H1 (cell line): ENCODE measurements at regions not wholly inside any gene's neighbourhood (a gene's known extent, or its start where the extent isn't known, plus 50 kb on each side); places are given as distances from the start of the nearest gene placed in this dataset.
"Not testable (repeated sequence)": the region's sequence is repeated elsewhere in the genome, so short reads cannot be mapped to it uniquely, and the experiment has no call there.

Source experiments
- CTCF ChIA-PET: fragments of 300-600 bp; sonication (Branson Sonifier 250); formaldehyde crosslinking; loops from one replicate; lab custom pipeline; 2021; ENCODE audit not compliant: partially characterized antibody; lab: Charles Lee
- POLR2A ChIA-PET: fragments of 300-600 bp; sonication (Branson Sonifier 250); formaldehyde crosslinking; loops from one replicate; lab custom pipeline; 2021; ENCODE audit warnings: inconsistent platforms; ENCODE audit not compliant: partially characterized antibody; lab: Charles Lee
- DNase-seq, 2 experiments: peaks; one replicate each; pipeline versions ENCODE4 v3.0.0 to v3.0.0-alpha.2; 2010 to 2022; ENCODE audit warnings: low spot score in 2 of 2, low read depth in 1 of 2, mixed read lengths in 1 of 2
- FAIRE-seq: peaks from 2 replicates; lab custom pipeline; 2011; peaks lifted over from hg19 to GRCh38; lab: Jason Lieb, UNC
- H2AFZ ChIP-seq: 2 replicates; pipeline ENCODE4 v1.8.1; 2012; ENCODE audit warnings: low read length, inconsistent platforms
- H2AK5ac ChIP-seq: 2 replicates; pipeline ENCODE4 v1.6.1; 2013; ENCODE audit warnings: low read depth, low read length
- H2BK120ac ChIP-seq: replicated peaks from 2 replicates; pipeline ENCODE3; 2013; ENCODE audit warnings: low read depth, low read length, inconsistent platforms
- H2BK12ac ChIP-seq: 2 replicates; pipeline ENCODE4 v1.6.1; 2013; ENCODE audit warnings: low read depth, low read length
- H2BK15ac ChIP-seq: 2 replicates; pipeline ENCODE4 v1.6.1; 2013; ENCODE audit warnings: low read length
- H2BK20ac ChIP-seq: 2 replicates; pipeline ENCODE4 v1.6.1; 2013; ENCODE audit warnings: low read length
- H2BK5ac ChIP-seq: 2 replicates; pipeline ENCODE4 v1.6.1; 2013; ENCODE audit warnings: low read depth, low read length
- H3K14ac ChIP-seq: 2 replicates; pipeline ENCODE4 v1.6.1; 2013; ENCODE audit warnings: inconsistent platforms; ENCODE audit not compliant: insufficient read length
- H3K18ac ChIP-seq: 2 replicates; pipeline ENCODE4 v1.6.1; 2013; ENCODE audit warnings: low read length; ENCODE audit errors: extremely low read depth
- H3K23ac ChIP-seq: 2 replicates; pipeline ENCODE4 v1.6.1; 2013; ENCODE audit warnings: inconsistent platforms; ENCODE audit not compliant: insufficient read length
- H3K23me2 ChIP-seq: 2 replicates; pipeline ENCODE4 v1.6.1; 2013; ENCODE audit warnings: low read depth, low read length
- H3K27ac ChIP-seq: 2 replicates; pipeline ENCODE4 v1.6.1; 2011; ENCODE audit warnings: low read depth, low read length, inconsistent platforms
- H3K27me3 ChIP-seq, 4 experiments: replicated peaks in 1 of 4; 1 replicate in 1 of 4; 2 replicates in 3 of 4; pipeline versions ENCODE4 v1.6.1 to v1.8.1; 2011 to 2013; ENCODE audit warnings: low read length in 3 of 4, mild to moderate bottlenecking in 3 of 4, inconsistent platforms in 2 of 4, mixed read lengths in 2 of 4, moderate library complexity in 1 of 4; ENCODE audit not compliant: control insufficient read depth in 3 of 4, insufficient read depth in 3 of 4; ENCODE audit errors: extremely low read depth in 1 of 4
- H3K36me3 ChIP-seq, 4 experiments: 2 replicates each; pipeline versions ENCODE4 v1.6.1 to v1.8.1; 2011 to 2013; ENCODE audit warnings: mild to moderate bottlenecking in 4 of 4, low read length in 3 of 4, moderate library complexity in 2 of 4, control low read depth in 1 of 4, inconsistent platforms in 1 of 4; ENCODE audit not compliant: insufficient read depth in 4 of 4, control insufficient read depth in 2 of 4
- H3K4ac ChIP-seq: replicated peaks from 2 replicates; pipeline ENCODE3; 2013; ENCODE audit warnings: low read length, low read depth, mixed read lengths, inconsistent platforms; ENCODE audit not compliant: insufficient read length
- H3K4me1 ChIP-seq, 4 experiments: replicated peaks in 1 of 4; 1 replicate in 1 of 4; 2 replicates in 3 of 4; pipeline versions ENCODE4 v1.6.1 to v1.8.1; 2011 to 2013; ENCODE audit warnings: low read length in 3 of 4, inconsistent platforms in 2 of 4, mixed read lengths in 1 of 4; ENCODE audit not compliant: insufficient read depth in 4 of 4, control insufficient read depth in 3 of 4
- H3K4me2 ChIP-seq, 2 experiments: 2 replicates each; pipeline versions ENCODE4 v1.6.1 to v1.8.1; 2011 to 2013; ENCODE audit warnings: low read depth in 2 of 2, low read length in 2 of 2, control low read depth in 1 of 2, inconsistent platforms in 1 of 2, mild to moderate bottlenecking in 1 of 2; ENCODE audit not compliant: insufficient read depth in 1 of 2
- H3K4me3 ChIP-seq, 4 experiments: fragments of 200-600, 300-600 bp in 1 of 4; sonication (generic), shearing (Covaris generic), sonication (Bioruptor Twin) in 1 of 4; 2 replicates each; pipeline versions ENCODE4 v1.5.1 to v1.8.1; 2011 to 2016; ENCODE audit warnings: low read length in 4 of 4, low read depth in 3 of 4, control low read depth in 2 of 4, inconsistent platforms in 2 of 4, mild to moderate bottlenecking in 2 of 4, mixed read lengths in 1 of 4, moderate library complexity in 1 of 4; ENCODE audit not compliant: insufficient read depth in 2 of 4; ENCODE audit errors: extremely low read depth in 1 of 4
- H3K56ac ChIP-seq: replicated peaks from 2 replicates; pipeline ENCODE3; 2013; ENCODE audit warnings: low read depth, mild to moderate bottlenecking, mixed read lengths, low read length, inconsistent platforms; ENCODE audit not compliant: insufficient read length
- H3K79me1 ChIP-seq: 2 replicates; pipeline ENCODE4 v1.6.1; 2013; ENCODE audit warnings: low read depth, low read length, control low read depth
- H3K79me2 ChIP-seq, 2 experiments: 2 replicates each; pipeline versions ENCODE4 v1.6.1 to v1.8.1; 2012 to 2013; ENCODE audit warnings: low read length in 2 of 2, mild to moderate bottlenecking in 2 of 2, inconsistent platforms in 1 of 2; ENCODE audit not compliant: insufficient read depth in 2 of 2, control insufficient read depth in 1 of 2
- H3K9ac ChIP-seq, 4 experiments: replicated peaks in 1 of 4; 1 replicate in 1 of 4; 2 replicates in 3 of 4; pipeline versions ENCODE4 v1.6.1 to v1.8.1; 2011 to 2013; ENCODE audit warnings: low read depth in 3 of 4, low read length in 3 of 4, control low read depth in 2 of 4, mild to moderate bottlenecking in 2 of 4, moderate library complexity in 2 of 4, inconsistent platforms in 1 of 4; ENCODE audit errors: extremely low read depth in 1 of 4
- H3K9me3 ChIP-seq, 2 experiments: 2 replicates each; pipeline versions ENCODE4 v1.6.1 to v1.8.1; 2012 to 2013; ENCODE audit warnings: mild to moderate bottlenecking in 2 of 2, moderate library complexity in 2 of 2, control low read depth in 1 of 2, inconsistent platforms in 1 of 2, low read depth in 1 of 2, low read length in 1 of 2, mixed read lengths in 1 of 2; ENCODE audit not compliant: insufficient read depth in 2 of 2
- H4K20me1 ChIP-seq, 2 experiments: replicated peaks in 1 of 2; 2 replicates each; pipeline versions ENCODE3 to v1.8.1; 2011 to 2013; ENCODE audit warnings: inconsistent platforms in 2 of 2, low read length in 2 of 2, mild to moderate bottlenecking in 1 of 2; ENCODE audit not compliant: insufficient read depth in 2 of 2, control insufficient read depth in 1 of 2
- H4K5ac ChIP-seq: 2 replicates; pipeline ENCODE4 v1.6.1; 2013; ENCODE audit warnings: low read length, low read depth, mixed read lengths, inconsistent platforms; ENCODE audit not compliant: insufficient read length
- H4K8ac ChIP-seq: 2 replicates; pipeline ENCODE4 v1.8.0; 2013; ENCODE audit warnings: mild to moderate bottlenecking, moderate library complexity, low read length, inconsistent platforms; ENCODE audit not compliant: insufficient read depth; ENCODE audit errors: extremely low read depth
- H4K91ac ChIP-seq: replicated peaks from 2 replicates; pipeline ENCODE3; 2013; ENCODE audit warnings: low read length, mixed read lengths, inconsistent platforms; ENCODE audit not compliant: insufficient read length
- WGBS, 2 experiments: shearing (Covaris generic) in 1 of 2; methylation state at CpG; one replicate each; pipeline versions ENCODE4 v1.1.6 to v1.1.7; 2013 to 2015; ENCODE audit warnings: low lambda C conversion rate in 2 of 2, mixed read lengths in 2 of 2, inconsistent platforms in 1 of 2, low coverage in 1 of 2, missing lambda C conversion rate in 1 of 2; ENCODE audit not compliant: insufficient replicate concordance in 2 of 2, insufficient coverage in 1 of 2, insufficient read length in 1 of 2; ENCODE audit errors: extremely low coverage in 1 of 2, missing lambda C conversion rate in 1 of 2; 5-methylcytosine and 5-hydroxymethylcytosine counted together

- WGBS, 2 experiments = 88% methylated on average over 11 of the region's 13 CpGs; no CpG with 5 or more reads in 1 of the 2 experiments
Measured at GRCh38 chr10:3373374-3374027, 200.9 kb upstream of the PITRM1 start.

More at GRCh38 chr10:3373374-3374027, 200.9 kb upstream of the PITRM1 start:
- CTCF ChIA-PET, H3K23ac ChIP-seq, H3K18ac ChIP-seq, FAIRE-seq, H2BK20ac ChIP-seq, H4K20me1 ChIP-seq, H3K27me3 ChIP-seq, H2BK120ac ChIP-seq, H3K36me3 ChIP-seq, H2AFZ ChIP-seq, H3K4me3 ChIP-seq, H3K9ac ChIP-seq, H3K23me2 ChIP-seq, H3K4me2 ChIP-seq, H4K5ac ChIP-seq, DNase-seq, H3K27ac ChIP-seq, H3K4me1 ChIP-seq, H2BK12ac ChIP-seq, H2AK5ac ChIP-seq, H4K8ac ChIP-seq, H4K91ac ChIP-seq, POLR2A ChIA-PET, H3K14ac ChIP-seq, H3K79me2 ChIP-seq, H2BK15ac ChIP-seq, H3K4ac ChIP-seq, H2BK5ac ChIP-seq, H3K9me3 ChIP-seq, H3K79me1 ChIP-seq, H3K56ac ChIP-seq: not testable (repeated sequence)
